H1 (cell line): ENCODE measurements at regions not wholly inside any gene's neighbourhood (a gene's known extent, or its start where the extent isn't known, plus 50 kb on each side); places are given as distances from the start of the nearest gene placed in this dataset.

Experiments
- CTCF ChIA-PET: fragments of 300-600 bp; sonication (Branson Sonifier 250); formaldehyde crosslinking; loops from one replicate; lab custom pipeline; 2021; ENCODE audit not compliant: partially characterized antibody; lab: Charles Lee
- POLR2A ChIA-PET: fragments of 300-600 bp; sonication (Branson Sonifier 250); formaldehyde crosslinking; loops from one replicate; lab custom pipeline; 2021; ENCODE audit warnings: inconsistent platforms; ENCODE audit not compliant: partially characterized antibody; lab: Charles Lee
- DNase-seq, 2 experiments: peaks; one replicate each; pipeline versions ENCODE4 v3.0.0 to v3.0.0-alpha.2; 2010 to 2022; ENCODE audit warnings: low spot score in 2 of 2, low read depth in 1 of 2, mixed read lengths in 1 of 2
- FAIRE-seq: peaks from 2 replicates; lab custom pipeline; 2011; peaks lifted over from hg19 to GRCh38; lab: Jason Lieb, UNC
- H2AFZ ChIP-seq: 2 replicates; pipeline ENCODE4 v1.8.1; 2012; ENCODE audit warnings: low read length, inconsistent platforms
- H2AK5ac ChIP-seq: 2 replicates; pipeline ENCODE4 v1.6.1; 2013; ENCODE audit warnings: low read depth, low read length
- H2BK120ac ChIP-seq: replicated peaks from 2 replicates; pipeline ENCODE3; 2013; ENCODE audit warnings: low read depth, low read length, inconsistent platforms
- H2BK12ac ChIP-seq: 2 replicates; pipeline ENCODE4 v1.6.1; 2013; ENCODE audit warnings: low read depth, low read length
- H2BK15ac ChIP-seq: 2 replicates; pipeline ENCODE4 v1.6.1; 2013; ENCODE audit warnings: low read length
- H2BK20ac ChIP-seq: 2 replicates; pipeline ENCODE4 v1.6.1; 2013; ENCODE audit warnings: low read length
- H2BK5ac ChIP-seq: 2 replicates; pipeline ENCODE4 v1.6.1; 2013; ENCODE audit warnings: low read depth, low read length
- H3K14ac ChIP-seq: 2 replicates; pipeline ENCODE4 v1.6.1; 2013; ENCODE audit warnings: inconsistent platforms; ENCODE audit not compliant: insufficient read length
- H3K18ac ChIP-seq: 2 replicates; pipeline ENCODE4 v1.6.1; 2013; ENCODE audit warnings: low read length; ENCODE audit errors: extremely low read depth
- H3K23ac ChIP-seq: 2 replicates; pipeline ENCODE4 v1.6.1; 2013; ENCODE audit warnings: inconsistent platforms; ENCODE audit not compliant: insufficient read length
- H3K23me2 ChIP-seq: 2 replicates; pipeline ENCODE4 v1.6.1; 2013; ENCODE audit warnings: low read depth, low read length
- H3K27ac ChIP-seq: 2 replicates; pipeline ENCODE4 v1.6.1; 2011; ENCODE audit warnings: low read depth, low read length, inconsistent platforms
- H3K27me3 ChIP-seq, 4 experiments: replicated peaks in 1 of 4; 1 replicate in 1 of 4; 2 replicates in 3 of 4; pipeline versions ENCODE4 v1.6.1 to v1.8.1; 2011 to 2013; ENCODE audit warnings: low read length in 3 of 4, mild to moderate bottlenecking in 3 of 4, inconsistent platforms in 2 of 4, mixed read lengths in 2 of 4, moderate library complexity in 1 of 4; ENCODE audit not compliant: control insufficient read depth in 3 of 4, insufficient read depth in 3 of 4; ENCODE audit errors: extremely low read depth in 1 of 4
- H3K36me3 ChIP-seq, 4 experiments: 2 replicates each; pipeline versions ENCODE4 v1.6.1 to v1.8.1; 2011 to 2013; ENCODE audit warnings: mild to moderate bottlenecking in 4 of 4, low read length in 3 of 4, moderate library complexity in 2 of 4, control low read depth in 1 of 4, inconsistent platforms in 1 of 4; ENCODE audit not compliant: insufficient read depth in 4 of 4, control insufficient read depth in 2 of 4
- H3K4ac ChIP-seq: replicated peaks from 2 replicates; pipeline ENCODE3; 2013; ENCODE audit warnings: low read length, low read depth, mixed read lengths, inconsistent platforms; ENCODE audit not compliant: insufficient read length
- H3K4me1 ChIP-seq, 4 experiments: replicated peaks in 1 of 4; 1 replicate in 1 of 4; 2 replicates in 3 of 4; pipeline versions ENCODE4 v1.6.1 to v1.8.1; 2011 to 2013; ENCODE audit warnings: low read length in 3 of 4, inconsistent platforms in 2 of 4, mixed read lengths in 1 of 4; ENCODE audit not compliant: insufficient read depth in 4 of 4, control insufficient read depth in 3 of 4
- H3K4me2 ChIP-seq, 2 experiments: 2 replicates each; pipeline versions ENCODE4 v1.6.1 to v1.8.1; 2011 to 2013; ENCODE audit warnings: low read depth in 2 of 2, low read length in 2 of 2, control low read depth in 1 of 2, inconsistent platforms in 1 of 2, mild to moderate bottlenecking in 1 of 2; ENCODE audit not compliant: insufficient read depth in 1 of 2
- H3K4me3 ChIP-seq, 4 experiments: fragments of 200-600, 300-600 bp in 1 of 4; sonication (generic), shearing (Covaris generic), sonication (Bioruptor Twin) in 1 of 4; 2 replicates each; pipeline versions ENCODE4 v1.5.1 to v1.8.1; 2011 to 2016; ENCODE audit warnings: low read length in 4 of 4, low read depth in 3 of 4, control low read depth in 2 of 4, inconsistent platforms in 2 of 4, mild to moderate bottlenecking in 2 of 4, mixed read lengths in 1 of 4, moderate library complexity in 1 of 4; ENCODE audit not compliant: insufficient read depth in 2 of 4; ENCODE audit errors: extremely low read depth in 1 of 4
- H3K56ac ChIP-seq: replicated peaks from 2 replicates; pipeline ENCODE3; 2013; ENCODE audit warnings: low read depth, mild to moderate bottlenecking, mixed read lengths, low read length, inconsistent platforms; ENCODE audit not compliant: insufficient read length
- H3K79me1 ChIP-seq: 2 replicates; pipeline ENCODE4 v1.6.1; 2013; ENCODE audit warnings: low read depth, low read length, control low read depth
- H3K79me2 ChIP-seq, 2 experiments: 2 replicates each; pipeline versions ENCODE4 v1.6.1 to v1.8.1; 2012 to 2013; ENCODE audit warnings: low read length in 2 of 2, mild to moderate bottlenecking in 2 of 2, inconsistent platforms in 1 of 2; ENCODE audit not compliant: insufficient read depth in 2 of 2, control insufficient read depth in 1 of 2
- H3K9ac ChIP-seq, 4 experiments: replicated peaks in 1 of 4; 1 replicate in 1 of 4; 2 replicates in 3 of 4; pipeline versions ENCODE4 v1.6.1 to v1.8.1; 2011 to 2013; ENCODE audit warnings: low read depth in 3 of 4, low read length in 3 of 4, control low read depth in 2 of 4, mild to moderate bottlenecking in 2 of 4, moderate library complexity in 2 of 4, inconsistent platforms in 1 of 4; ENCODE audit errors: extremely low read depth in 1 of 4
- H3K9me3 ChIP-seq, 2 experiments: 2 replicates each; pipeline versions ENCODE4 v1.6.1 to v1.8.1; 2012 to 2013; ENCODE audit warnings: mild to moderate bottlenecking in 2 of 2, moderate library complexity in 2 of 2, control low read depth in 1 of 2, inconsistent platforms in 1 of 2, low read depth in 1 of 2, low read length in 1 of 2, mixed read lengths in 1 of 2; ENCODE audit not compliant: insufficient read depth in 2 of 2
- H4K20me1 ChIP-seq, 2 experiments: replicated peaks in 1 of 2; 2 replicates each; pipeline versions ENCODE3 to v1.8.1; 2011 to 2013; ENCODE audit warnings: inconsistent platforms in 2 of 2, low read length in 2 of 2, mild to moderate bottlenecking in 1 of 2; ENCODE audit not compliant: insufficient read depth in 2 of 2, control insufficient read depth in 1 of 2
- H4K5ac ChIP-seq: 2 replicates; pipeline ENCODE4 v1.6.1; 2013; ENCODE audit warnings: low read length, low read depth, mixed read lengths, inconsistent platforms; ENCODE audit not compliant: insufficient read length
- H4K8ac ChIP-seq: 2 replicates; pipeline ENCODE4 v1.8.0; 2013; ENCODE audit warnings: mild to moderate bottlenecking, moderate library complexity, low read length, inconsistent platforms; ENCODE audit not compliant: insufficient read depth; ENCODE audit errors: extremely low read depth
- H4K91ac ChIP-seq: replicated peaks from 2 replicates; pipeline ENCODE3; 2013; ENCODE audit warnings: low read length, mixed read lengths, inconsistent platforms; ENCODE audit not compliant: insufficient read length
- EGR1 ChIP-seq: IDR thresholded peaks from 2 replicates; pipeline ENCODE4 v1.6.1; 2011; ENCODE audit warnings: low read depth, low read length, borderline replicate concordance
- KDM5A ChIP-seq: fragments of 200-600 bp; IDR thresholded peaks from 2 replicates; pipeline ENCODE4 v1.7.1; 2012; ENCODE audit warnings: mild to moderate bottlenecking, low read length, inconsistent platforms, mixed read lengths
- MAFK ChIP-seq: IDR thresholded peaks from 2 replicates; pipeline ENCODE4 v1.6.1; 2012; ENCODE audit warnings: low read depth, mild to moderate bottlenecking, improper control_type of control experiment, low read length
- POLR2AphosphoS5 ChIP-seq: IDR thresholded peaks from 2 replicates; pipeline ENCODE4 v1.6.1; 2011; ENCODE audit warnings: low read depth, low read length
- RAD21 ChIP-seq, 2 experiments: IDR thresholded peaks in 1 of 2; conservative IDR thresholded peaks in 1 of 2; 2 replicates each; pipeline ENCODE4 v1.6.1; 2011; ENCODE audit warnings: low read depth in 2 of 2, low read length in 2 of 2, improper control_type of control experiment in 1 of 2, inconsistent platforms in 1 of 2, mild to moderate bottlenecking in 1 of 2, moderate library complexity in 1 of 2
- SIRT6 ChIP-seq: IDR thresholded peaks from one replicate; pipeline ENCODE4 v1.7.1; 2012; ENCODE audit warnings: low read length, inconsistent platforms
- TAF7 ChIP-seq: optimal IDR thresholded peaks from 2 replicates; pipeline ENCODE3; 2011; ENCODE audit warnings: low read depth, mild to moderate bottlenecking, inconsistent platforms, low read length, moderate library complexity, borderline replicate concordance
- TBP ChIP-seq: IDR thresholded peaks from 2 replicates; pipeline ENCODE4 v1.6.1; 2011; ENCODE audit warnings: low read depth, low read length, improper control_type of control experiment
- TEAD4 ChIP-seq: IDR thresholded peaks from 2 replicates; pipeline ENCODE4 v1.6.1; 2012; ENCODE audit warnings: low read depth, low read length, inconsistent platforms, mixed read lengths
- WGBS, 2 experiments: shearing (Covaris generic) in 1 of 2; methylation state at CpG; one replicate each; pipeline versions ENCODE4 v1.1.6 to v1.1.7; 2013 to 2015; ENCODE audit warnings: low lambda C conversion rate in 2 of 2, mixed read lengths in 2 of 2, inconsistent platforms in 1 of 2, low coverage in 1 of 2, missing lambda C conversion rate in 1 of 2; ENCODE audit not compliant: insufficient replicate concordance in 2 of 2, insufficient coverage in 1 of 2, insufficient read length in 1 of 2; ENCODE audit errors: extremely low coverage in 1 of 2, missing lambda C conversion rate in 1 of 2; 5-methylcytosine and 5-hydroxymethylcytosine counted together
- TF ChIP-seq, protein P1 (sequence below): IDR thresholded peaks from 2 replicates; pipeline ENCODE4 v1.6.1; 2011; ENCODE audit warnings: low read depth, mild to moderate bottlenecking, low read length; ENCODE audit not compliant: insufficient read depth

DNA sequence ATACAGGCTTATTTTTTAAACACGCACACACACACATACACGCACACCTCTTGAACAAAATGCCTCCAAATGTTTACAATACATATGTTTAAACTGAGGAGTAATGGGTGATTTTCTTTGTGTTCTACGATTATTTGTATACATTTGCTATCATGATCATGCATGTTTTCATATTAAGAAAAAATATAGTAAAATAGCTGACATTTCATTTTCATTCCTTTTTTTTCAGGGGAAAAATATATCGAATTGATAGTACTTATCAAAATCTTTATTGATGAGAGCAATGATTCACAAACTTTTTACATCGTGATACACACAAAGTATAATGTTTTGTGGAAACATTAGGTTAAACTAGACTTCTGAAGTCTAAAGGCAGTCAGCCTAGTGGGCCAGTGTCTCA lies 618.9 kb downstream of the TECRL start:
- Histone ChIP-seq H3K79me1 (no peaks in the 10 kb centered on the region), H3K56ac (no peak overlapping the region), H3K27me3 (no peaks in the 10 kb centered on the region), H3K4ac (no peak overlapping the region), H3K14ac (no peak overlapping the region), H3K4me2 (no peak overlapping the region), H3K27ac (no peak overlapping the region), H4K91ac (no peak overlapping the region), H3K4me3 (no peak overlapping the region), H3K79me2 (no peaks in the 10 kb centered on the region), H4K5ac (no peak overlapping the region), H2BK120ac (no peak overlapping the region), H4K20me1 (no peaks in the 10 kb centered on the region), H3K18ac (no peak overlapping the region), H3K23ac (no peak overlapping the region), H2BK20ac (no peak overlapping the region), H2AK5ac (no peak overlapping the region), H2BK12ac (no peak overlapping the region), H3K4me1 (no peaks in the 10 kb centered on the region), H3K9ac (no peak overlapping the region), H3K36me3 (no peaks in the 10 kb centered on the region), H2BK5ac (no peak overlapping the region), H2BK15ac (no peak overlapping the region), H4K8ac (no peak overlapping the region), H3K9me3 (no peaks in the 10 kb centered on the region)
- FAIRE-seq (no peak), DNase-seq (no peak)
- WGBS, 2 experiments: 89 to 100% methylated on average over 2 to 5 of the region's 5 CpGs
- CTCF ChIA-PET: no interaction called here
- POLR2A ChIA-PET: no interaction called here
- TF ChIP-seq SIRT6: no peak
- TF ChIP-seq TAF7: no peak
- TF ChIP-seq TEAD4: no peak
- TF ChIP-seq TBP: no peak
- TF ChIP-seq MAFK: no peak
- TF ChIP-seq, protein P1, sequence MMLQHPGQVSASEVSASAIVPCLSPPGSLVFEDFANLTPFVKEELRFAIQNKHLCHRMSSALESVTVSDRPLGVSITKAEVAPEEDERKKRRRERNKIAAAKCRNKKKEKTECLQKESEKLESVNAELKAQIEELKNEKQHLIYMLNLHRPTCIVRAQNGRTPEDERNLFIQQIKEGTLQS: no peak
- TF ChIP-seq KDM5A: no peak
- no peak for TF ChIP-seq EGR1
- TF ChIP-seq POLR2AphosphoS5: no peak
- no peak for TF ChIP-seq RAD21 (IDR thresholded peaks at IDR 0.05 in 1 of 2, conservative IDR thresholded peaks at IDR 0.05 in 1 of 2; ENCODE audit: low read depth in 2 of 2, low read length in 2 of 2)
- TF ChIP-seq, all 59 proteins: peak for 0
- H2AFZ ChIP-seq: no peak overlapping the region
- no peaks in the 10 kb centered on the region for H3K23me2 ChIP-seq
